ENCODE measurements at regions not wholly inside any gene's neighbourhood (a gene's known extent, or its start where the extent isn't known, plus 50 kb on each side); places are given as distances from the start of the nearest gene placed in this dataset.
"Not testable (repeated sequence)": the region's sequence is repeated elsewhere in the genome, so short reads cannot be mapped to it uniquely, and the experiment has no call there.

- no peak for DNase-seq (ENCODE audit: low spot score)
Observed at GRCh38 chr9:7739595-7739994, 60.0 kb downstream of the DMAC1 start.

GRCh38 chr9:7735311-7735710, 64.3 kb downstream of the DMAC1 start:
- no peak for DNase-seq (ENCODE audit: low spot score)

- DNase-seq (ENCODE audit: low spot score) = no peak
Observed at GRCh38 chr9:7730164-7730445, 69.5 kb downstream of the DMAC1 start.

GRCh38 chr9:7729371-7730163, 70.0 kb downstream of the DMAC1 start:
- no peak for DNase-seq (ENCODE audit: low spot score)

GRCh38 chr9:7721291-7721690, 78.3 kb downstream of the DMAC1 start:
- no peak for DNase-seq (ENCODE audit: low spot score)

- not testable (repeated sequence) for DNase-seq (ENCODE audit: low spot score)
Observed at GRCh38 chr9:7713088-7713487, 86.5 kb downstream of the DMAC1 start.

GRCh38 chr9:7710686-7711085, 88.9 kb downstream of the DMAC1 start:
- no peak for DNase-seq (ENCODE audit: low spot score)

- no peak for DNase-seq (ENCODE audit: low spot score)
Observed at GRCh38 chr9:7707934-7708333, 91.6 kb downstream of the DMAC1 start.

GRCh38 chr9:7704543-7704942, 95.0 kb downstream of the DMAC1 start:
- DNase-seq (ENCODE audit: low spot score) = no peak

GRCh38 chr9:7691909-7692308, 107.7 kb downstream of the DMAC1 start:
- no peak for DNase-seq (ENCODE audit: low spot score)

GRCh38 chr9:7690014-7690413, 109.6 kb downstream of the DMAC1 start:
- no peak for DNase-seq (ENCODE audit: low spot score)

- DNase-seq (ENCODE audit: low spot score) = no peak
Observed at GRCh38 chr9:7688626-7689025, 111.0 kb downstream of the DMAC1 start.

GRCh38 chr9:7676609-7677156, 122.9 kb downstream of the DMAC1 start:
- no peak for DNase-seq (ENCODE audit: low spot score)

GRCh38 chr9:7671847-7672246, 127.7 kb downstream of the DMAC1 start:
- no peak for DNase-seq (ENCODE audit: low spot score)

GRCh38 chr9:7668541-7668940, 131.0 kb downstream of the DMAC1 start:
- no peak for DNase-seq (ENCODE audit: low spot score)

GRCh38 chr9:7665874-7666273, 133.7 kb downstream of the DMAC1 start:
- no peak for DNase-seq (ENCODE audit: low spot score)

GRCh38 chr9:7659766-7660165, 139.8 kb downstream of the DMAC1 start:
- no peak for DNase-seq (ENCODE audit: low spot score)

- no peak for DNase-seq (ENCODE audit: low spot score)
Observed at GRCh38 chr9:7656636-7657035, 142.9 kb downstream of the DMAC1 start.

- DNase-seq (ENCODE audit: low spot score) = no peak
Observed at GRCh38 chr9:7653262-7653661, 146.3 kb downstream of the DMAC1 start.

GRCh38 chr9:7640231-7640630, 159.3 kb downstream of the DMAC1 start:
- no peak for DNase-seq (ENCODE audit: low spot score)

GRCh38 chr9:7639471-7639870, 160.1 kb downstream of the DMAC1 start:
- DNase-seq (ENCODE audit: low spot score) = no peak

GRCh38 chr9:7636838-7637467, 162.6 kb downstream of the DMAC1 start:
- DNase-seq (ENCODE audit: low spot score) = no peak

GRCh38 chr9:7636309-7636708, 163.3 kb downstream of the DMAC1 start:
- DNase-seq (ENCODE audit: low spot score) = no peak

GRCh38 chr9:7626571-7627029, 173.0 kb downstream of the DMAC1 start:
- not testable (repeated sequence) for DNase-seq (ENCODE audit: low spot score)
